H1 (cell line): ENCODE measurements at regions not wholly inside any gene's neighbourhood (a gene's known extent, or its start where the extent isn't known, plus 50 kb on each side); places are given as distances from the start of the nearest gene placed in this dataset.

Experiments
- ATF2 ChIP-seq: IDR thresholded peaks from 2 replicates; pipeline ENCODE4 v1.6.1; 2012; ENCODE audit warnings: low read length, inconsistent platforms
- CTCF ChIP-seq, 3 experiments: IDR thresholded peaks; 1 replicate in 2 of 3; 2 replicates in 1 of 3; pipeline versions ENCODE4 v1.5.1 to v1.6.1; 2011; ENCODE audit warnings: low read length in 3 of 3, mild to moderate bottlenecking in 3 of 3, inconsistent platforms in 2 of 3, low read depth in 1 of 3, moderate library complexity in 1 of 3; ENCODE audit not compliant: insufficient read depth in 1 of 3; ENCODE audit errors: control extremely low read depth in 1 of 3
- EGR1 ChIP-seq: IDR thresholded peaks from 2 replicates; pipeline ENCODE4 v1.6.1; 2011; ENCODE audit warnings: low read depth, low read length, borderline replicate concordance
- EZH2 ChIP-seq: fragments of 200-600 bp; sonication (generic); IDR thresholded peaks from 2 replicates; pipeline ENCODE4 v1.7.1; 2012; ENCODE audit warnings: low read depth, mild to moderate bottlenecking, moderate library complexity, low read length, inconsistent platforms; ENCODE audit not compliant: severe bottlenecking
- HDAC6 ChIP-seq: IDR thresholded peaks from one replicate; pipeline ENCODE4 v1.7.1; 2012; ENCODE audit warnings: low read depth, mild to moderate bottlenecking, inconsistent platforms, low read length, moderate library complexity
- JUND ChIP-seq: IDR thresholded peaks from 2 replicates; pipeline ENCODE4 v1.6.1; 2011; ENCODE audit warnings: mild to moderate bottlenecking, improper control_type of control experiment, low read length
- KDM4A ChIP-seq: IDR thresholded peaks from one replicate; pipeline ENCODE4 v1.7.1; 2012; ENCODE audit warnings: low read depth, mild to moderate bottlenecking, moderate library complexity, low read length, inconsistent platforms; ENCODE audit not compliant: severe bottlenecking
- MAX ChIP-seq: IDR thresholded peaks from 2 replicates; pipeline ENCODE4 v1.6.1; 2012; ENCODE audit warnings: inconsistent platforms
- NANOG ChIP-seq: IDR thresholded peaks from 2 replicates; pipeline ENCODE4 v1.6.1; 2011; ENCODE audit warnings: low read length, low read depth, mild to moderate bottlenecking, inconsistent platforms; ENCODE audit not compliant: insufficient read depth, poor library complexity, severe bottlenecking
- RAD21 ChIP-seq, 2 experiments: IDR thresholded peaks in 1 of 2; conservative IDR thresholded peaks in 1 of 2; 2 replicates each; pipeline ENCODE4 v1.6.1; 2011; ENCODE audit warnings: low read depth in 2 of 2, low read length in 2 of 2, improper control_type of control experiment in 1 of 2, inconsistent platforms in 1 of 2, mild to moderate bottlenecking in 1 of 2, moderate library complexity in 1 of 2
- RNF2 ChIP-seq: fragments of 200-900, 300-1000 bp; sonication (generic); IDR thresholded peaks from 2 replicates; pipeline ENCODE4 v1.7.1; 2016; ENCODE audit warnings: borderline replicate concordance, low read depth, mild to moderate bottlenecking, antibody characterized with exemption, low read length; ENCODE audit not compliant: poor library complexity, severe bottlenecking; ENCODE audit errors: missing control alignments
- RXRA ChIP-seq: IDR thresholded peaks from 2 replicates; pipeline ENCODE4 v1.6.1; 2011; ENCODE audit warnings: low read depth, mild to moderate bottlenecking, low read length, moderate library complexity; ENCODE audit not compliant: insufficient read depth
- SAP30 ChIP-seq: fragments of 300-600 bp; sonication (generic); IDR thresholded peaks from 2 replicates; pipeline ENCODE4 v1.7.1; 2012; ENCODE audit warnings: low read length, moderate library complexity, mild to moderate bottlenecking, inconsistent platforms; ENCODE audit not compliant: insufficient read depth, insufficient replicate concordance
- SIX5 ChIP-seq: IDR thresholded peaks from 2 replicates; pipeline ENCODE4 v1.6.1; 2011; ENCODE audit warnings: mild to moderate bottlenecking, low read depth, low read length
- SP4 ChIP-seq: IDR thresholded peaks from 2 replicates; pipeline ENCODE4 v1.6.1; 2012; ENCODE audit warnings: low read length, inconsistent platforms
- TBP ChIP-seq: IDR thresholded peaks from 2 replicates; pipeline ENCODE4 v1.6.1; 2011; ENCODE audit warnings: low read depth, low read length, improper control_type of control experiment
- TCF12 ChIP-seq: IDR thresholded peaks from 2 replicates; pipeline ENCODE4 v1.6.1; 2011; ENCODE audit warnings: low read depth, mild to moderate bottlenecking, low read length
- TEAD4 ChIP-seq: IDR thresholded peaks from 2 replicates; pipeline ENCODE4 v1.6.1; 2012; ENCODE audit warnings: low read depth, low read length, inconsistent platforms, mixed read lengths
- ZNF274 ChIP-seq: IDR thresholded peaks from 2 replicates; pipeline ENCODE4 v1.7.0; 2012; ENCODE audit warnings: low read length, borderline replicate concordance; ENCODE audit errors: extremely low read depth

GRCh38 chr14:56899829-56900228 lies 89.5 kb upstream of the OTX2 start (continued):
- TF ChIP-seq CTCF (IDR thresholded peaks at IDR 0.05; ENCODE audit: control extremely low read depth in 1 of 3, insufficient read depth in 1 of 3, low read depth in 1 of 3, low read length in 3 of 3), result no peak
- no peak for TF ChIP-seq JUND
- TF ChIP-seq RNF2, result no peak
- TF ChIP-seq ATF2, result no peak
- no peak for TF ChIP-seq SIX5
- no peak for TF ChIP-seq ZNF274
- no peak for TF ChIP-seq SP4
- TF ChIP-seq NANOG, result peak; percentile 58
- peak; percentile 49; the same call in 1 of the 2 replicates for TF ChIP-seq TBP
- TF ChIP-seq RAD21 (IDR thresholded peaks at IDR 0.05 in 1 of 2, conservative IDR thresholded peaks at IDR 0.05 in 1 of 2; ENCODE audit: low read depth in 2 of 2, low read length in 2 of 2), result peak in 1 of 2 experiments; percentile 2; a peak in 1 of 4 replicates
- 0 out of 2 replicates have a peak, but pooled peaks have one; percentile 4 for TF ChIP-seq TCF12
- TF ChIP-seq MAX, result no peak
- TF ChIP-seq EGR1, result no peak
- no peak for TF ChIP-seq RXRA
- TF ChIP-seq KDM4A, result no peak
- peak; percentile 59 for TF ChIP-seq TEAD4
- TF ChIP-seq EZH2, result no peak
- TF ChIP-seq HDAC6, result no peak
- no peak for TF ChIP-seq SAP30
